ENCODE measurements at regions not wholly inside any gene's neighbourhood (a gene's known extent, or its start where the extent isn't known, plus 50 kb on each side); places are given as distances from the start of the nearest gene placed in this dataset.
"Not testable (repeated sequence)": the region's sequence is repeated elsewhere in the genome, so short reads cannot be mapped to it uniquely, and the experiment has no call there.

GRCh38 chr6:105695461-105695860 lies 292.6 kb upstream of the PREP start:
- TF ChIP-seq SPI1 (IDR thresholded peaks at IDR 0.05; ENCODE audit: low read depth, low read length) = no peak
- TF ChIP-seq POLR2AphosphoS5 (IDR thresholded peaks at IDR 0.05; ENCODE audit: low read depth, low read length) = no peak
- TF ChIP-seq TAF1 (IDR thresholded peaks at IDR 0.05; ENCODE audit: low read depth, low read length) = no peak
- TF ChIP-seq POLR2A (IDR thresholded peaks at IDR 0.05; ENCODE audit: low read depth, low read length) = no peak
- no peak for TF ChIP-seq POU2F2 (IDR thresholded peaks at IDR 0.05; ENCODE audit: low read depth, low read length)
- no peak for TF ChIP-seq PAX5 (IDR thresholded peaks at IDR 0.05; ENCODE audit: insufficient read depth, low read length, severe bottlenecking)
- FAIRE-seq = no peak
- no peak for DNase-seq (ENCODE audit: insufficient read length, low spot score)

- FAIRE-seq (no peak), DNase-seq (ENCODE audit: insufficient read length, low spot score) (no peak)
Measured at GRCh38 chr6:105692613-105693215, 289.8 kb upstream of the PREP start.

GRCh38 chr6:105691971-105692370 lies 289.1 kb upstream of the PREP start:
- FAIRE-seq (no peak), DNase-seq (ENCODE audit: insufficient read length, low spot score) (no peak)
- no peak for TF ChIP-seq SPI1 (IDR thresholded peaks at IDR 0.05; ENCODE audit: low read depth, low read length)
- no peak for TF ChIP-seq POLR2AphosphoS5 (IDR thresholded peaks at IDR 0.05; ENCODE audit: low read depth, low read length)
- TF ChIP-seq POLR2A (IDR thresholded peaks at IDR 0.05; ENCODE audit: low read depth, low read length) = no peak
- no peak for TF ChIP-seq TAF1 (IDR thresholded peaks at IDR 0.05; ENCODE audit: low read depth, low read length)
- no peak for TF ChIP-seq POU2F2 (IDR thresholded peaks at IDR 0.05; ENCODE audit: low read depth, low read length)
- TF ChIP-seq PAX5 (IDR thresholded peaks at IDR 0.05; ENCODE audit: insufficient read depth, low read length, severe bottlenecking) = no peak

More at GRCh38 chr6:105692613-105693215, 289.8 kb upstream of the PREP start:
- TF ChIP-seq POLR2A (IDR thresholded peaks at IDR 0.05; ENCODE audit: low read depth, low read length) (no peak), POU2F2 (IDR thresholded peaks at IDR 0.05; ENCODE audit: low read depth, low read length) (no peak), SPI1 (IDR thresholded peaks at IDR 0.05; ENCODE audit: low read depth, low read length) (no peak), PAX5 (IDR thresholded peaks at IDR 0.05; ENCODE audit: insufficient read depth, low read length, severe bottlenecking) (no peak), TAF1 (IDR thresholded peaks at IDR 0.05; ENCODE audit: low read depth, low read length) (no peak), POLR2AphosphoS5 (IDR thresholded peaks at IDR 0.05; ENCODE audit: low read depth, low read length) (no peak)

DNA sequence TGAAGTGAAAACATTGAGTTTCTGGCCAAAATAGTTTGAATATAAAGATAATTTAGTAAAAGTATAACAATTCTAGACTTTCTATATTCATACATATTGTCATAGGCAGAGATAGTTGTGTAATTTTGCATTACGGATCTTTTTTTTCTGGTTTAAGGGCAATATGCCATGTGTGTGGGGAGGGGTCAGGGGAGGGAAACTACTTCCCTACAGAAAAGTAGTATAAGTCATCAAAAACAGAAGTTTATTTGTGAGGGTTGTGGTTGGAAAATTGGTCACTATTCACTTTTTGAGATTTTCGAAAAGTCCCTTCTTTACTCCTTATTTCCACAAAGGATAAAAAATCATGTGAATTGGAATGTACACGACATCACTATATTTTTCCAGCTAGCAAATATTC lies 288.2 kb upstream of the PREP start:
- no peak for TF ChIP-seq POU2F2 (IDR thresholded peaks at IDR 0.05; ENCODE audit: low read depth, low read length)
- FAIRE-seq = no peak
- DNase-seq (ENCODE audit: insufficient read length, low spot score) = no peak

DNA sequence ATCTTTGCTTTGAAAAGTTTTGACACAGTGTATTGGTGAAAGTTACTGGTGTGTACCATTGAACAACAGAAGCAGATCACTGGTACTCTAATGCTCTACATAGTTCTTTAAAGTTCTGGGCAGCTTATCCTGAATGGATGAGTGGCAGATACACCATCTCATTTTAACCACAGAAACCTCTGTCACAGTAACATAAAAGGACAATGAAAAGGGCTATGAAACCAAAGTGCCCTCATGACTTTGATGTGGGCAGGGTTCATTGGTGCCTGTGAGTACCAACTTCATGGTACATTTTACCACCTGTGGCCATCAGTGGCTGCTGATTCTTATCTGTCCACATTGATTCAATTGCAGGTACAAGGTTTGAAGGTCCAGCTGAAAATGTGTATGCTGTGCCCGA lies 285.7 kb upstream of the PREP start:
- FAIRE-seq (no peak), DNase-seq (ENCODE audit: insufficient read length, low spot score) (no peak)
- TF ChIP-seq POLR2A (IDR thresholded peaks at IDR 0.05; ENCODE audit: low read depth, low read length) (no peak), PAX5 (IDR thresholded peaks at IDR 0.05; ENCODE audit: insufficient read depth, low read length, severe bottlenecking) (no peak), POU2F2 (IDR thresholded peaks at IDR 0.05; ENCODE audit: low read depth, low read length) (no peak), POLR2AphosphoS5 (IDR thresholded peaks at IDR 0.05; ENCODE audit: low read depth, low read length) (no peak), SPI1 (IDR thresholded peaks at IDR 0.05; ENCODE audit: low read depth, low read length) (no peak), TAF1 (IDR thresholded peaks at IDR 0.05; ENCODE audit: low read depth, low read length) (no peak)

- not testable (repeated sequence) for DNase-seq (ENCODE audit: insufficient read length, low spot score); FAIRE-seq
Measured at GRCh38 chr6:105686793-105687192, 283.9 kb upstream of the PREP start.

DNA sequence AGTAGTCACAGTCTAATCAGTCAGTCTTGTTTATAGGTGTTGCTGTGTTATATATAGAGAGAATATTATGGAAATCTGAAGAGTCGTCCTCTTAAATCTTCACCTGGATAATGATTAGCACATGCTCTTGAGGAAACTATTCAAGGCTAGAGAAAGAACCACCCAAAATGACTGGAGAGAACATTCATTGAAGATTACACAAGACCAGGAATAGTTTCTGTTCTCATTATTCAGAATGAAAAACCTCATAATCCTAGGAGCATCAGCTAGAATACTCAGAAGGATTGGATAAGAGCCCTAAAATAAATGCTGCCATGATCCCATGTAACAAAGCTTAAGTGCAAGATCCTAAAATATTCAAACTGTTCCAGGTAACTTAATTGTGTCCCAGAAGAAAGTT lies 278.2 kb upstream of the PREP start:
- FAIRE-seq (no peak), DNase-seq (ENCODE audit: insufficient read length, low spot score) (no peak)
- no peak for TF ChIP-seq PAX5 (IDR thresholded peaks at IDR 0.05; ENCODE audit: insufficient read depth, low read length, severe bottlenecking)
- TF ChIP-seq TAF1 (IDR thresholded peaks at IDR 0.05; ENCODE audit: low read depth, low read length) = no peak
- no peak for TF ChIP-seq POU2F2 (IDR thresholded peaks at IDR 0.05; ENCODE audit: low read depth, low read length)
- TF ChIP-seq SPI1 (IDR thresholded peaks at IDR 0.05; ENCODE audit: low read depth, low read length) = no peak
- no peak for TF ChIP-seq POLR2AphosphoS5 (IDR thresholded peaks at IDR 0.05; ENCODE audit: low read depth, low read length)
- no peak for TF ChIP-seq POLR2A (IDR thresholded peaks at IDR 0.05; ENCODE audit: low read depth, low read length)

DNA sequence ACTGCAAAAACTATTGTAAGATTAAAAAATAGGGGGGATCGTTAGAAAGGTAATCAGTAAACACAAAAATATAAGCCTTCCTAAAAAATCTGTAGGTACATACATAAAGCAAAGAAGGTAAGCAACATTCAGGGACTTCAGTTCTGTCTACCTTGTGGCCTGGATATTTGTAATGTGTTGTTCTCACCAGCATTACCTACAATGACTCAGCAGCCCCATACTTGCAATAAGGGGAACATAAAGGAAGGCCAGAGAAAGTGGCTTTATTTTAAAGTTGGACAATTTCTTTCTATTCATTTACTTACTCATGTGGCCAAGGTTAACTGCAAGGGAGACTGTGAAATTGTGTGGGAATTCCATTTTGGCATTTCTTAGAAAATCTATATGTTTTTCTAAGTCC lies 277.2 kb upstream of the PREP start:
- DNase-seq (ENCODE audit: insufficient read length, low spot score) = no peak
- FAIRE-seq = no peak
- TF ChIP-seq SPI1 (IDR thresholded peaks at IDR 0.05; ENCODE audit: low read depth, low read length) = no peak
- no peak for TF ChIP-seq POLR2A (IDR thresholded peaks at IDR 0.05; ENCODE audit: low read depth, low read length)

DNA sequence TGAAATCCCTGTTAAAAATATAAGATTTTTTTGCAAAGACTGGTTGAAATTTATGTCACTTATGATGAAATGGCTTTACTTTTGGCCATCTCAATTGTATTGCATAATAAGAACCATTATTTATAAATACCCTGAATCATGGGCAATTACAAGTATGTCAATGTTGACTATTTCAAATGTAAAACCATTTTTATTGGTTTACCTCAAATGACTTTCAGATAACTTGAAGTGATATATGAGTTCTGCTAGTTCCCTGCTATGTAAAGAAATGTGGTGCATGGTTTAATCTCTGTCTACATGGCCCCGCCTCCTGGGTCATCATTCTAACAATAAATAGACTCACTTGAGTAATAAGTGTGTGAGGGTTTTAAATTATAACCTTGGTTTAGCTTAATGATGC lies 275.6 kb upstream of the PREP start:
- TF ChIP-seq POLR2AphosphoS5 (IDR thresholded peaks at IDR 0.05; ENCODE audit: low read depth, low read length) (no peak), TAF1 (IDR thresholded peaks at IDR 0.05; ENCODE audit: low read depth, low read length) (no peak), PAX5 (IDR thresholded peaks at IDR 0.05; ENCODE audit: insufficient read depth, low read length, severe bottlenecking) (no peak), SPI1 (IDR thresholded peaks at IDR 0.05; ENCODE audit: low read depth, low read length) (no peak), POU2F2 (IDR thresholded peaks at IDR 0.05; ENCODE audit: low read depth, low read length) (no peak), POLR2A (IDR thresholded peaks at IDR 0.05; ENCODE audit: low read depth, low read length) (no peak)
- DNase-seq (ENCODE audit: insufficient read length, low spot score) = no peak
- no peak for FAIRE-seq

- FAIRE-seq = no peak
- TF ChIP-seq SPI1 (IDR thresholded peaks at IDR 0.05; ENCODE audit: low read depth, low read length) (no peak), TAF1 (IDR thresholded peaks at IDR 0.05; ENCODE audit: low read depth, low read length) (no peak), PAX5 (IDR thresholded peaks at IDR 0.05; ENCODE audit: insufficient read depth, low read length, severe bottlenecking) (no peak), POLR2A (IDR thresholded peaks at IDR 0.05; ENCODE audit: low read depth, low read length) (no peak), POU2F2 (IDR thresholded peaks at IDR 0.05; ENCODE audit: low read depth, low read length) (no peak), POLR2AphosphoS5 (IDR thresholded peaks at IDR 0.05; ENCODE audit: low read depth, low read length) (no peak)
- no peak for DNase-seq (ENCODE audit: insufficient read length, low spot score)
Measured at GRCh38 chr6:105677671-105678475, 275.0 kb upstream of the PREP start.

All from GM12891 (cell line).